ENCODE measurements at regions not wholly inside any gene's neighbourhood (a gene's known extent, or its start where the extent isn't known, plus 50 kb on each side); places are given as distances from the start of the nearest gene placed in this dataset.
"Not testable (repeated sequence)": the region's sequence is repeated elsewhere in the genome, so short reads cannot be mapped to it uniquely, and the experiment has no call there.

DNA sequence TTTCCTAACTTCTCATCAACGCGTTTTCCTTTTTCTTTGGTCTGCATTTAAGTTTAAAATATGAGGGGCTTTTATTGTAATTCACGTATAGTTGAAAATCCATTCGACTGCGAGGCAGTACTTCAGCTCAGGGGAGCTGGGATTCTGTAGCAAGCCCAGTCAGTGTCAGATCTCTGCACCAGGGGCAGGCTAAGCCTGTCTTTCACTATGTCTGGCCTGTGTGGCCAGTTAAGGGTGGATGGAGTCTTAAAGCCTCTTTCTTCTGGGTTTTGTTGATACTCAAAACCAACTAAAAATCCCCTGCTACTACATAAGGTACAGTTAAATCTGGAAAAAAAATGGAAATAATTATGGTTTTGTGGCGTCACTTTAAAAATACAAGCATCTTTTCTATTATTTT is 124.7 kb downstream of the TYW3 start:
- Histone ChIP-seq H3K9me3 (ENCODE audit: insufficient read depth, low read depth, low read length) (no peaks in the 10 kb centered on the region), H3K27ac (ENCODE audit: low read depth, low read length) (no peak overlapping the region), H3K4me1 (ENCODE audit: insufficient read depth, low read length) (peaks cover 17% of the 10 kb centered on the region), H3K9ac (ENCODE audit: low read depth, low read length) (no peak overlapping the region), H3K4me3 (ENCODE audit: low read length) (no peak overlapping the region), H3K27me3 (ENCODE audit: insufficient read depth, low read length) (no peaks in the 10 kb centered on the region), H3K36me3 (ENCODE audit: insufficient read depth, low read length) (no peaks in the 10 kb centered on the region)
- WGBS, result 91% methylated on average over 6 of the region's 6 CpGs

- Histone ChIP-seq H3K4me1 (ENCODE audit: insufficient read depth, low read length) (peaks cover 17% of the 10 kb centered on the region), H3K36me3 (ENCODE audit: insufficient read depth, low read length) (no peaks in the 10 kb centered on the region), H3K27me3 (ENCODE audit: insufficient read depth, low read length) (no peaks in the 10 kb centered on the region), H3K4me3 (ENCODE audit: low read length) (no peak overlapping the region), H3K9ac (ENCODE audit: low read depth, low read length) (no peak overlapping the region), H3K9me3 (ENCODE audit: insufficient read depth, low read depth, low read length) (no peaks in the 10 kb centered on the region), H3K27ac (ENCODE audit: low read depth, low read length) (no peak overlapping the region)
- WGBS, result 95% methylated on average over 5 of the region's 5 CpGs
Observed at GRCh38 chr1:74858136-74858535, 125.2 kb downstream of the TYW3 start.

GRCh38 chr1:74861867-74862266 is 128.9 kb downstream of the TYW3 start:
- no peaks in the 10 kb centered on the region for H3K4me1 ChIP-seq (ENCODE audit: insufficient read depth, low read length)
- WGBS, result 93% methylated on average over 1 of the region's 1 CpG
- H3K27me3 ChIP-seq (ENCODE audit: insufficient read depth, low read length), result no peaks in the 10 kb centered on the region
- H3K9me3 ChIP-seq (ENCODE audit: insufficient read depth, low read depth, low read length), result no peaks in the 10 kb centered on the region
- no peak overlapping the region for H3K4me3 ChIP-seq (ENCODE audit: low read length)
- no peak overlapping the region for H3K9ac ChIP-seq (ENCODE audit: low read depth, low read length)
- no peak overlapping the region for H3K27ac ChIP-seq (ENCODE audit: low read depth, low read length)
- H3K36me3 ChIP-seq (ENCODE audit: insufficient read depth, low read length), result no peaks in the 10 kb centered on the region

DNA sequence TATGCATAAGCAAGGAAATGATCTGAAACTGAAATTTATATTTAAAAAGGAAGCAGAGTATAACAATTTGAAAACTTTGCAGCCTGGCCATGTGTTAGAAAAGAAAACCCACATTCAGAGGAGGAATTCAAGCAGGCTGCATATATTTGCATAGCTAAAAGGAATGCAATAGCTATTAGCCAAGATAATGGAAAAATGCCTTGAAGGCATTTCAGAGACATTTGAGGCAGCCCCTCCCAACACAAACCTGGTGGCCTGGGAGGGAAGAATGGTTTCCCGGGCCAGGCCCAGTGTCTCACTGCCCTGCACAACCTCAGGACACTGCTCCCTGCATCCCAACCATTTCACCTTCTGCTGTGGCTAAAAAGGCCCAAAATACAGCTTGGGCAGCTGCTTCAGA is 136.8 kb downstream of the TYW3 start:
- 88% methylated on average over 1 of the region's 1 CpG for WGBS
- H3K27me3 ChIP-seq (ENCODE audit: insufficient read depth, low read length), result no peaks in the 10 kb centered on the region
- H3K9me3 ChIP-seq (ENCODE audit: insufficient read depth, low read depth, low read length), result peaks cover 19% of the 10 kb centered on the region
- no peak overlapping the region for H3K9ac ChIP-seq (ENCODE audit: low read depth, low read length)
- H3K27ac ChIP-seq (ENCODE audit: low read depth, low read length), result no peak overlapping the region
- H3K4me3 ChIP-seq (ENCODE audit: low read length), result no peak overlapping the region
- H3K4me1 ChIP-seq (ENCODE audit: insufficient read depth, low read length), result peaks cover 3% of the 10 kb centered on the region; the same call in 1 of the 2 replicates
- H3K36me3 ChIP-seq (ENCODE audit: insufficient read depth, low read length), result no peaks in the 10 kb centered on the region

DNA sequence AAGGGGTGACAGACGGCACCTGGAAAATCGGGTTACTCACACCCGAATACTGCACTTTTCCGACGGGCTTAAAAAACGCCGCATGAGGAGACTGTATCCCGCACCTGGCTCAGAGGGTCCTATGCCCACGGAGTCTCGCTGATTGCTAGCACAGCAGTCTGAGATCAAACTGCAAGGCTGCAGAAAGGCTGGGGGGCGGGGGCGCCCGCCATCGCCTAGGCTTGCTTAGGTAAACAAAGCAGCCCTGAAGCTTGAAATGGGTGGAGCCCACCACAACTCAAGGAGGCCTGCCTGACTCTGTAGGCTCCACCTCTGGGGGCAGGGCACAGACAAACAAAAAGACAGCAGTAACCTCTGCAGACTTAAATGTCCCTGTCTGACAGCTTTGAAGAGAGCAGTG is 144.4 kb downstream of the TYW3 start:
- H3K9ac ChIP-seq (ENCODE audit: low read depth, low read length); H3K27ac ChIP-seq (ENCODE audit: low read depth, low read length); H3K36me3 ChIP-seq (ENCODE audit: insufficient read depth, low read length); H3K27me3 ChIP-seq (ENCODE audit: insufficient read depth, low read length); H3K4me1 ChIP-seq (ENCODE audit: insufficient read depth, low read length); H3K9me3 ChIP-seq (ENCODE audit: insufficient read depth, low read depth, low read length); H3K4me3 ChIP-seq (ENCODE audit: low read length): not testable (repeated sequence)
- whole genome bisulfite sequencing, result 83% methylated on average over 14 of the region's 14 CpGs

DNA sequence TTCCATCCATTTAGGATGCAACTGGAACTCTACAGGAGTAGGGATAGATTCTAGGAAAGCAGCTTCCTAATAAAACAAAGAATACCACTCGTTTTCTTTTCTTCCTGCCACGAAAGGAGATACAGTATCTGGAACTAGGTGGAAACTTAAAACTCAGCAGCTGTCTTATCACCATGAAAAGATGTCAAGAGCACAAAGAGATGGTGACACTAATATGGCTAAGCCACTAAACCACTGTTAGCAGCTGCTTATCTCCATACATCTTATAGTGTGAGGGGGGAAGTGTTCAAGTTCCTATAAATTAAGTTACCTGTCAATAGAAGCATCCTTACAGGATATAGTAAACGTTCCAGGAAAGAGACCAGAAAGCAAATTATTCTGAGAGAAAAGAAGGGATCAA is 162.5 kb downstream of the TYW3 start:
- no peaks in the 10 kb centered on the region for H3K27me3 ChIP-seq (ENCODE audit: insufficient read depth, low read length)
- no peaks in the 10 kb centered on the region for H3K4me1 ChIP-seq (ENCODE audit: insufficient read depth, low read length)
- no peak overlapping the region for H3K9ac ChIP-seq (ENCODE audit: low read depth, low read length)
- no peak overlapping the region for H3K4me3 ChIP-seq (ENCODE audit: low read length)
- WGBS, result 96% methylated on average over 3 of the region's 3 CpGs
- H3K36me3 ChIP-seq (ENCODE audit: insufficient read depth, low read length), result no peaks in the 10 kb centered on the region
- no peak overlapping the region for H3K27ac ChIP-seq (ENCODE audit: low read depth, low read length)
- H3K9me3 ChIP-seq (ENCODE audit: insufficient read depth, low read depth, low read length), result no peaks in the 10 kb centered on the region

DNA sequence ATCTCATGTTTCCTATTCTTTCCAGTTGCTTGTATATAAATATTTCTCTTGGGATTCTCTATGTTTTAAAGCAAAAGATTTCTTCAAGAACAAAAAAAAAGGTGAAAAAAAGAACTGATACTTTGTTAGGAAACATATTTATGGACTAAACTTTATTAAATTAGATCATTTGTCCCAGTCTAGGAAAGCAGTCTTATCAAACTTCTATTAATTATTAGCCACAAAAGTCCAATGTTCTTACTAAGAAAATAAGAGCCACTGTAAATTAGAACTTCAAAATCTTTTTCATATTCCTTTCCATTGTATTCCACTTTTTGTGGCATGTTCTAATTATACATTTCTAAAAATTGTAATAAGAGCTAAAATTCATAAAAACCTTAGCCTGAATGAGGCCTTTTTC is 175.2 kb downstream of the TYW3 start:
- H3K9me3 ChIP-seq (ENCODE audit: insufficient read depth, low read depth, low read length), result no peaks in the 10 kb centered on the region
- H3K27ac ChIP-seq (ENCODE audit: low read depth, low read length), result no peak overlapping the region
- H3K27me3 ChIP-seq (ENCODE audit: insufficient read depth, low read length), result no peaks in the 10 kb centered on the region
- no peaks in the 10 kb centered on the region for H3K4me1 ChIP-seq (ENCODE audit: insufficient read depth, low read length)
- H3K4me3 ChIP-seq (ENCODE audit: low read length), result no peak overlapping the region
- H3K36me3 ChIP-seq (ENCODE audit: insufficient read depth, low read length), result no peaks in the 10 kb centered on the region
- H3K9ac ChIP-seq (ENCODE audit: low read depth, low read length), result no peak overlapping the region

DNA sequence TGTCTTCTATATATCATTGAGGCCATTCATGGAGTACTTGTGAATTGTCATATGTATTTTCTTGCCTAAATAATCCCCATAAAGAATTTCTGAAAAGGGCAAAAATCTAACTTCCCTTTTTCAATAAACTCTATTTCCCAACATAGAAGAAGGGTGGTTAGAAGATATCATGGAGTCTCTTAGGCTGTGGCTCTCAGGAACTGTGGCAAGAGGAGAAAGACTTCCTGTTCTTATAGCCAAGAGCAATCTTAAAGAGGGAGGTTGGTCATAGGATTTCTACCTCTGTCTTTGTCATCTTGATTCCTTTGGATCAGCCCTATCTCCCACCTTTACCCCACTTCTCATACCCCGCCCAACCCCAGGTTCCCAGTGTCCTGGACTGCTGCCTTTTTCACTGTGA is 175.8 kb downstream of the TYW3 start:
- Histone ChIP-seq H3K9me3 (ENCODE audit: insufficient read depth, low read depth, low read length) (no peaks in the 10 kb centered on the region), H3K9ac (ENCODE audit: low read depth, low read length) (no peak overlapping the region), H3K4me1 (ENCODE audit: insufficient read depth, low read length) (no peaks in the 10 kb centered on the region), H3K4me3 (ENCODE audit: low read length) (no peak overlapping the region), H3K36me3 (ENCODE audit: insufficient read depth, low read length) (no peaks in the 10 kb centered on the region), H3K27ac (ENCODE audit: low read depth, low read length) (no peak overlapping the region), H3K27me3 (ENCODE audit: insufficient read depth, low read length) (no peaks in the 10 kb centered on the region)
- WGBS, result 80% methylated on average over 1 of the region's 1 CpG

DNA sequence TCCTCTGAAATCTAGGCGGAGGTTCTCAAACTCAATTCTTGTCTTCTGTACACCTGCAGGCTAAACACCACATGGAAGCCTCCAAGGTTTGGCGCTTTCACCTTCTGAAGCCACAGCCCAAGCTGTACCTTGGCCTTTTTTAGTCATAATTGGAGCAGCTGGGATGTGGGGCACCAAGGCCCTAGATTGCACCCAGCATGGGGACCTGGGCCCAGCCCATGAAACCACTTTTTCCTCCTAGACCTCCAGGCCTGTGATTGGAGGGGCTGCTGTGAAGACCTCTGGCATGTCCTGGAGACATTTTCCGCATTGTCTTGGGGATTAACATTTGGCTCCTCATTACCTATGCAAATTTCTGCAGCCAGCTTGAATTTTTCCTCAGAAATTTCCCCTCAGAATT is 181.0 kb downstream of the TYW3 start:
- Histone ChIP-seq H3K27ac (ENCODE audit: low read depth, low read length) (no peak overlapping the region), H3K4me3 (ENCODE audit: low read length) (no peak overlapping the region), H3K4me1 (ENCODE audit: insufficient read depth, low read length) (no peaks in the 10 kb centered on the region), H3K9ac (ENCODE audit: low read depth, low read length) (no peak overlapping the region), H3K27me3 (ENCODE audit: insufficient read depth, low read length) (no peaks in the 10 kb centered on the region), H3K36me3 (ENCODE audit: insufficient read depth, low read length) (no peaks in the 10 kb centered on the region), H3K9me3 (ENCODE audit: insufficient read depth, low read depth, low read length) (peaks cover 8% of the 10 kb centered on the region; the same call in 1 of the 2 replicates)
- WGBS, result 81% methylated on average over 3 of the region's 3 CpGs

DNA sequence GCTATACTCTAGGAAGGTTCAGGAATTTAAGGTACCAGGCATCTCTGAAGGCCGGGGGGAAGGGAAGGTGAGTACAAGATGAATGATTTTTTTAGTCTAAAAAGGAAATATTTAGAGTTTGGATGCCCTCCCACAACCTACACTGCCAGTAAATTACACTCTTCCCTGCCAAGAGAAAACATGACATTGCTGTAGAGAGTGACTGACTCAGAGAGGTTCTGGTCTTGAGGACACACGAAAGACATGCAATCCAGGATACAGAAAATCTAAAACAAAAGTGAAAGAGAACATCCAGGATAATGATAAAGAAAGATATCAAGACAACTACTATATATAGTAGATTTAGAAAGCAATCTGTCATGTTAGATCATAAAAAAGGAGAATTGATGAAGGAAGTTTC is 200.5 kb downstream of the TYW3 start:
- H3K9ac ChIP-seq (ENCODE audit: low read depth, low read length), result no peak overlapping the region
- 90% methylated on average over 2 of the region's 2 CpGs for WGBS
- H3K9me3 ChIP-seq (ENCODE audit: insufficient read depth, low read depth, low read length), result no peaks in the 10 kb centered on the region
- no peak overlapping the region for H3K27ac ChIP-seq (ENCODE audit: low read depth, low read length)
- H3K27me3 ChIP-seq (ENCODE audit: insufficient read depth, low read length), result no peaks in the 10 kb centered on the region
- no peaks in the 10 kb centered on the region for H3K36me3 ChIP-seq (ENCODE audit: insufficient read depth, low read length)
- H3K4me3 ChIP-seq (ENCODE audit: low read length), result no peak overlapping the region
- H3K4me1 ChIP-seq (ENCODE audit: insufficient read depth, low read length), result no peaks in the 10 kb centered on the region

GRCh38 chr1:74935446-74935845 is 198.7 kb upstream of the LHX8 start:
- no peaks in the 10 kb centered on the region for H3K36me3 ChIP-seq (ENCODE audit: insufficient read depth, low read length)
- no peak overlapping the region for H3K27ac ChIP-seq (ENCODE audit: low read depth, low read length)
- WGBS, result 93% methylated on average over 1 of the region's 1 CpG
- H3K27me3 ChIP-seq (ENCODE audit: insufficient read depth, low read length), result no peaks in the 10 kb centered on the region
- no peaks in the 10 kb centered on the region for H3K4me1 ChIP-seq (ENCODE audit: insufficient read depth, low read length)
- no peaks in the 10 kb centered on the region for H3K9me3 ChIP-seq (ENCODE audit: insufficient read depth, low read depth, low read length)
- H3K9ac ChIP-seq (ENCODE audit: low read depth, low read length), result no peak overlapping the region
- no peak overlapping the region for H3K4me3 ChIP-seq (ENCODE audit: low read length)

- Histone ChIP-seq H3K27me3 (ENCODE audit: insufficient read depth, low read length) (no peaks in the 10 kb centered on the region), H3K4me1 (ENCODE audit: insufficient read depth, low read length) (no peaks in the 10 kb centered on the region), H3K4me3 (ENCODE audit: low read length) (no peak overlapping the region), H3K9me3 (ENCODE audit: insufficient read depth, low read depth, low read length) (no peaks in the 10 kb centered on the region), H3K36me3 (ENCODE audit: insufficient read depth, low read length) (no peaks in the 10 kb centered on the region), H3K27ac (ENCODE audit: low read depth, low read length) (no peak overlapping the region), H3K9ac (ENCODE audit: low read depth, low read length) (no peak overlapping the region)
- WGBS, result 24% methylated on average over 1 of the region's 1 CpG
Observed at GRCh38 chr1:74937176-74937575, 197.0 kb upstream of the LHX8 start.

All from HUES64 (cell line).